HEK293 (cell line): ENCODE measurements at regions not wholly inside any gene's neighbourhood (a gene's known extent, or its start where the extent isn't known, plus 50 kb on each side); places are given as distances from the start of the nearest gene placed in this dataset.

Experiments
- CTCF ChIA-PET: fragments of 350-600 bp; formaldehyde crosslinking; extraction: SDS; loops from one replicate; lab custom pipeline; 2021; ENCODE audit warnings: antibody characterized with exemption; lab: Yijun Ruan, JAX
- POLR2A ChIA-PET: fragments of 300-600 bp; formaldehyde crosslinking; extraction: SDS; loops from one replicate; lab custom pipeline; 2020; ENCODE audit warnings: antibody characterized with exemption, inconsistent platforms; lab: Yijun Ruan, JAX
- H3K27ac ChIP-seq: fragments of 200-500 bp; sonication (Bioruptor generic); 2 replicates; pipeline ENCODE4 v1.5.1; 2014; ENCODE audit warnings: low read depth, low read length, control low read depth, inconsistent platforms; ENCODE audit errors: extremely low read depth
- H3K36me3 ChIP-seq, 2 experiments: fragments of 200-500 bp in 1 of 2; sonication (Bioruptor generic) in 1 of 2; 1 replicate in 1 of 2; 2 replicates in 1 of 2; pipeline ENCODE4 v1.5.1; 2014 to 2017; ENCODE audit warnings: inconsistent platforms in 2 of 2, low read length in 2 of 2; ENCODE audit not compliant: control insufficient read depth in 2 of 2, insufficient read depth in 1 of 2
- H3K4me1 ChIP-seq: fragments of 200-500 bp; sonication (Bioruptor generic); 2 replicates; pipeline ENCODE4 v1.5.1; 2014; ENCODE audit warnings: mild to moderate bottlenecking, low read length, inconsistent platforms; ENCODE audit not compliant: control insufficient read depth, insufficient read depth
- H3K4me3 ChIP-seq: 2 replicates; pipeline ENCODE4 v1.5.1; 2011; ENCODE audit warnings: low read depth, mild to moderate bottlenecking, control low read depth, low read length, moderate library complexity
- H3K9me3 ChIP-seq: fragments of 200-500 bp; sonication (Bioruptor generic); 2 replicates; pipeline ENCODE4 v1.5.1; 2014; ENCODE audit warnings: low read depth, low read length, inconsistent platforms; ENCODE audit not compliant: control insufficient read depth, insufficient read depth
- ATF2 ChIP-seq: fragments of 450-650 bp; formaldehyde crosslinking; IDR thresholded peaks from 2 replicates; pipeline ENCODE4 v1.5.1; 2016; ENCODE audit warnings: missing biosample characterization, missing genetic modification characterization, low read depth
- HIC1 ChIP-seq: fragments of 450-650 bp; formaldehyde crosslinking; IDR thresholded peaks from 2 replicates; pipeline ENCODE4 v1.5.1; 2016; ENCODE audit warnings: missing biosample characterization, missing genetic modification characterization
- SP3 ChIP-seq: fragments of 450-650 bp; formaldehyde crosslinking; IDR thresholded peaks from 2 replicates; pipeline ENCODE4 v1.5.1; 2016; ENCODE audit warnings: missing biosample characterization, missing genetic modification characterization
- SP7 ChIP-seq: fragments of 450-650 bp; formaldehyde crosslinking; IDR thresholded peaks from 2 replicates; pipeline ENCODE4 v1.5.1; 2016; ENCODE audit warnings: missing biosample characterization, missing genetic modification characterization
- ZBTB11 ChIP-seq: fragments of 450-650 bp; formaldehyde crosslinking; conservative IDR thresholded peaks from 2 replicates; pipeline ENCODE4 v1.5.1; 2016; ENCODE audit warnings: low read depth, missing biosample characterization, missing genetic modification characterization
- ZBTB7A ChIP-seq: fragments of 450-650 bp; formaldehyde crosslinking; IDR thresholded peaks from 2 replicates; pipeline ENCODE4 v1.5.1; 2016; ENCODE audit warnings: low read depth, missing biosample characterization, missing genetic modification characterization
- ZFP37 ChIP-seq: fragments of 450-650 bp; formaldehyde crosslinking; IDR thresholded peaks from 2 replicates; pipeline ENCODE4 v1.5.1; 2016; ENCODE audit warnings: missing biosample characterization, missing genetic modification characterization
- ZNF140 ChIP-seq: fragments of 450-650 bp; formaldehyde crosslinking; IDR thresholded peaks from 2 replicates; pipeline ENCODE4 v1.5.1; 2016; ENCODE audit warnings: missing biosample characterization, missing genetic modification characterization
- ZNF174 ChIP-seq: fragments of 450-650 bp; formaldehyde crosslinking; IDR thresholded peaks from 2 replicates; pipeline ENCODE4 v1.5.0; 2017; ENCODE audit warnings: missing biosample characterization, mild to moderate bottlenecking, missing genetic modification characterization
- ZNF175 ChIP-seq: fragments of 450-650 bp; formaldehyde crosslinking; IDR thresholded peaks from 2 replicates; pipeline ENCODE4 v1.5.1; 2016; ENCODE audit warnings: missing biosample characterization, missing genetic modification characterization
- ZNF404 ChIP-seq: fragments of 450-650 bp; formaldehyde crosslinking; IDR thresholded peaks from 2 replicates; pipeline ENCODE4 v1.5.1; 2017; ENCODE audit warnings: missing biosample characterization, missing genetic modification characterization
- ZNF423 ChIP-seq: fragments of 450-650 bp; formaldehyde crosslinking; IDR thresholded peaks from 2 replicates; pipeline ENCODE4 v1.5.1; 2016; ENCODE audit warnings: missing biosample characterization, missing genetic modification characterization
- ZNF473 ChIP-seq: fragments of 450-650 bp; formaldehyde crosslinking; IDR thresholded peaks from 2 replicates; pipeline ENCODE4 v1.5.1; 2017; ENCODE audit warnings: missing biosample characterization, missing genetic modification characterization
- ZNF548 ChIP-seq: fragments of 450-650 bp; formaldehyde crosslinking; IDR thresholded peaks from 2 replicates; pipeline ENCODE4 v1.5.1; 2016; ENCODE audit warnings: missing biosample characterization, missing genetic modification characterization
- ZNF639 ChIP-seq: fragments of 450-650 bp; formaldehyde crosslinking; IDR thresholded peaks from 2 replicates; pipeline ENCODE4 v1.5.1; 2016; ENCODE audit warnings: missing biosample characterization, missing genetic modification characterization
- ZNF768 ChIP-seq: fragments of 450-650 bp; formaldehyde crosslinking; IDR thresholded peaks from 2 replicates; pipeline ENCODE4 v1.5.1; 2018; ENCODE audit warnings: missing biosample characterization, mild to moderate bottlenecking, missing genetic modification characterization
- ZNF776 ChIP-seq: fragments of 450-650 bp; formaldehyde crosslinking; IDR thresholded peaks from 2 replicates; pipeline ENCODE4 v1.5.0; 2017; ENCODE audit warnings: missing biosample characterization, missing genetic modification characterization, borderline replicate concordance
- TF ChIP-seq, protein P1 (sequence below): fragments of 450-650 bp; formaldehyde crosslinking; IDR thresholded peaks from 2 replicates; pipeline ENCODE4 v1.5.1; 2017; ENCODE audit warnings: missing biosample characterization, missing genetic modification characterization
- TF ChIP-seq, protein P2 (sequence below): fragments of 450-650 bp; formaldehyde crosslinking; IDR thresholded peaks from 2 replicates; pipeline ENCODE4 v1.5.1; 2016; ENCODE audit warnings: missing biosample characterization, missing genetic modification characterization, low read depth

DNA sequence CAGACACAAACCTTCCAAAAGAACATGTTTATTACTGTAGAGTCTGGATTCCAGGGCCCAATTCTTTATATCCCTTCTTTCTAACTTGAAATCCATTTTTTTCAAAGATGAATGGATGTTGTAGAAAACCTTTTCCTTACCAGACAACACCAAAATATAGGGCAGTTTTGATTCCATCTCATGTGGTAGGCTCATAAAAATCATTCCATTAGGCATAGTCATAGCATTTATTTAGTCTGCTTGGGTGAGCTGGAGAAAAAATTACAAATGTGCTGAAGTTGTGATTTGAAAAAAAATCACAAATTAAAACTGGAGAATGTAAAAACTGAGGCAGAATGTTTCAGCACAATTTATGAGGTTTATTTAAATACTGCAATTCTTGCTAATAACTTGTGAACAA lies 199.3 kb upstream of the TBC1D5 start:
- no peak overlapping the region for H3K27ac ChIP-seq
- no peak for TF ChIP-seq ZNF776 (tag by site-specific recombination)
- TF ChIP-seq, protein P1, sequence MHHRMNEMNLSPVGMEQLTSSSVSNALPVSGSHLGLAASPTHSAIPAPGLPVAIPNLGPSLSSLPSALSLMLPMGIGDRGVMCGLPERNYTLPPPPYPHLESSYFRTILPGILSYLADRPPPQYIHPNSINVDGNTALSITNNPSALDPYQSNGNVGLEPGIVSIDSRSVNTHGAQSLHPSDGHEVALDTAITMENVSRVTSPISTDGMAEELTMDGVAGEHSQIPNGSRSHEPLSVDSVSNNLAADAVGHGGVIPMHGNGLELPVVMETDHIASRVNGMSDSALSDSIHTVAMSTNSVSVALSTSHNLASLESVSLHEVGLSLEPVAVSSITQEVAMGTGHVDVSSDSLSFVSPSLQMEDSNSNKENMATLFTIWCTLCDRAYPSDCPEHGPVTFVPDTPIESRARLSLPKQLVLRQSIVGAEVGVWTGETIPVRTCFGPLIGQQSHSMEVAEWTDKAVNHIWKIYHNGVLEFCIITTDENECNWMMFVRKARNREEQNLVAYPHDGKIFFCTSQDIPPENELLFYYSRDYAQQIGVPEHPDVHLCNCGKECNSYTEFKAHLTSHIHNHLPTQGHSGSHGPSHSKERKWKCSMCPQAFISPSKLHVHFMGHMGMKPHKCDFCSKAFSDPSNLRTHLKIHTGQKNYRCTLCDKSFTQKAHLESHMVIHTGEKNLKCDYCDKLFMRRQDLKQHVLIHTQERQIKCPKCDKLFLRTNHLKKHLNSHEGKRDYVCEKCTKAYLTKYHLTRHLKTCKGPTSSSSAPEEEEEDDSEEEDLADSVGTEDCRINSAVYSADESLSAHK = no peak
- no peak for TF ChIP-seq ZNF140 (tag by site-specific recombination)
- no peak for TF ChIP-seq ZNF174 (tag by site-specific recombination)
- TF ChIP-seq SP3 = no peak
- no peak for TF ChIP-seq ZNF423 (tag by site-specific recombination)
- TF ChIP-seq ATF2 (tag by site-specific recombination) = no peak
- TF ChIP-seq, protein P2, sequence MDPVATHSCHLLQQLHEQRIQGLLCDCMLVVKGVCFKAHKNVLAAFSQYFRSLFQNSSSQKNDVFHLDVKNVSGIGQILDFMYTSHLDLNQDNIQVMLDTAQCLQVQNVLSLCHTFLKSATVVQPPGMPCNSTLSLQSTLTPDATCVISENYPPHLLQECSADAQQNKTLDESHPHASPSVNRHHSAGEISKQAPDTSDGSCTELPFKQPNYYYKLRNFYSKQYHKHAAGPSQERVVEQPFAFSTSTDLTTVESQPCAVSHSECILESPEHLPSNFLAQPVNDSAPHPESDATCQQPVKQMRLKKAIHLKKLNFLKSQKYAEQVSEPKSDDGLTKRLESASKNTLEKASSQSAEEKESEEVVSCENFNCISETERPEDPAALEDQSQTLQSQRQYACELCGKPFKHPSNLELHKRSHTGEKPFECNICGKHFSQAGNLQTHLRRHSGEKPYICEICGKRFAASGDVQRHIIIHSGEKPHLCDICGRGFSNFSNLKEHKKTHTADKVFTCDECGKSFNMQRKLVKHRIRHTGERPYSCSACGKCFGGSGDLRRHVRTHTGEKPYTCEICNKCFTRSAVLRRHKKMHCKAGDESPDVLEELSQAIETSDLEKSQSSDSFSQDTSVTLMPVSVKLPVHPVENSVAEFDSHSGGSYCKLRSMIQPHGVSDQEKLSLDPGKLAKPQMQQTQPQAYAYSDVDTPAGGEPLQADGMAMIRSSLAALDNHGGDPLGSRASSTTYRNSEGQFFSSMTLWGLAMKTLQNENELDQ (tag by site-specific recombination) = no peak
- TF ChIP-seq ZBTB7A (tag by site-specific recombination) = no peak
- no peak for TF ChIP-seq ZFP37 (tag by site-specific recombination)
- no peak for TF ChIP-seq ZNF768 (tag by site-specific recombination)
- TF ChIP-seq ZNF639 = no peak
- no peak for TF ChIP-seq ZNF175 (tag by site-specific recombination)
- TF ChIP-seq ZBTB11 (tag by site-specific recombination) = no peak
- no peak for TF ChIP-seq ZNF473 (tag by site-specific recombination)
- no peak for TF ChIP-seq HIC1 (tag by site-specific recombination)
- TF ChIP-seq SP7 (tag by site-specific recombination) = no peak
- no peak for TF ChIP-seq ZNF404 (tag by site-specific recombination)
- no peak for TF ChIP-seq ZNF548 (tag by site-specific recombination)
- CTCF ChIA-PET = no interaction called here
- no peaks in the 10 kb centered on the region for H3K36me3 ChIP-seq
- H3K4me1 ChIP-seq = no peaks in the 10 kb centered on the region
- no peaks in the 10 kb centered on the region for H3K9me3 ChIP-seq
- no peak overlapping the region for H3K4me3 ChIP-seq
- POLR2A ChIA-PET = no interaction called here
